Stimulated activated memory B cell treated with anti-CD40 and anti-IgM and Interleukin-4, amounts not matched to agents 10 μg/mL and 1 μg/mL and 100 μg/mL, for 72 hours (primary cell): ENCODE measurements at regions not wholly inside any gene's neighbourhood (a gene's known extent, or its start where the extent isn't known, plus 50 kb on each side); places are given as distances from the start of the nearest gene placed in this dataset.
"Not testable (repeated sequence)": the region's sequence is repeated elsewhere in the genome, so short reads cannot be mapped to it uniquely, and the experiment has no call there.

Source experiments
- ATAC-seq: fragments of 150-1000 bp; cut with Tn5 transposase; 2 replicates; pipeline ENCODE4 v1.10.0; 2021
- H3K27ac Mint-ChIP-seq: one replicate; pipeline ENCODE4 v1.8.0; 2022; ENCODE audit warnings: mild to moderate bottlenecking, mixed read lengths
- H3K27me3 Mint-ChIP-seq: one replicate; pipeline ENCODE4 v1.8.0; 2022; ENCODE audit warnings: mixed read lengths
- H3K36me3 Mint-ChIP-seq: one replicate; pipeline ENCODE4 v1.8.0; 2022; ENCODE audit warnings: mixed read lengths
- H3K4me1 Mint-ChIP-seq: one replicate; pipeline ENCODE4 v1.8.0; 2022; ENCODE audit warnings: mixed read lengths
- H3K4me3 Mint-ChIP-seq: one replicate; pipeline ENCODE4 v1.8.0; 2022; ENCODE audit warnings: mild to moderate bottlenecking, moderate library complexity, mixed read lengths
- H3K9me3 Mint-ChIP-seq: one replicate; pipeline ENCODE4 v1.8.0; 2022; ENCODE audit warnings: mixed read lengths

DNA sequence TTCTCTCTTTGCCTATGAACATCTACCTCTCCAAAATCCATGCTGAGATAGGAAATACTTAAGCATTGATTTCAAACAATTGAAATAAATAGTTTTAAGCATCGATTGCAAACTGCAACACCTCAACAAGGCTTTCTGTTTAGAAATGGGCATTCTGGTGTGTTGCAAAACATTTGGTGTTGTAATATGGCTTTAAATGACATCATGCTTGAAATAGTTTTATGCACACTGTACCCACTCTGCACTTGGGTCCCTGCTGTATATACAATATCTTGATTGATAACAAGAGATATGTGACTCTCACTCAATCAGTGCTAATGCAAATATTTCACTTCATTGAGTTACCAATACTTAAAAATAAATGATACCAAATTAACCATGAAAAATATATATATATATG, 964.9 kb upstream of the GRIA3 start:
- Mint-ChIP-seq H3K27ac (no peak overlapping the region), H3K4me3 (no peak overlapping the region), H3K4me1 (no peaks in the 10 kb centered on the region), H3K9me3 (peaks cover 5% of the 10 kb centered on the region), H3K27me3 (peaks cover 17% of the 10 kb centered on the region), H3K36me3 (no peaks in the 10 kb centered on the region)
- no peak for ATAC-seq

DNA sequence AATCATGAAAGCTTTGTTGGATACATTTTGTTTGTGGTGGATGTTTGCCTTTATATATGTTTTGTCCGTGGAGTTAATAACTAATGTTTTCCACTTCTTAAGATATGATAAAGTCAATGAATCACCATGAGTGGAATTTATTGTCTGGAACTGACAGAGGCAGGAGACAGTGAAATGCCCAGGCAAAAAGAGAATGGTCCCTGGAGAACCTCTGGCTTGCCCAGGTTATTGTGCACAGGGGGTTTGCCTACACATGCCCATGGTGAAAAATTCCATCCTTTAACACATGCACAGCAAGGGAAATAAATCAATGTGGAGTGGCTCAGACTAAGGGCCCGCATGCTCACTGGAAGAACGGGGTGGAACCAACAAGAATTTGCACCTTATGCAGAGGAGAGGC, 964.3 kb upstream of the GRIA3 start:
- Mint-ChIP-seq H3K4me1 (no peaks in the 10 kb centered on the region), H3K9me3 (peaks cover 5% of the 10 kb centered on the region), H3K36me3 (no peaks in the 10 kb centered on the region), H3K27me3 (peaks cover 17% of the 10 kb centered on the region), H3K27ac (no peak overlapping the region), H3K4me3 (no peak overlapping the region)
- ATAC-seq = no peak

DNA sequence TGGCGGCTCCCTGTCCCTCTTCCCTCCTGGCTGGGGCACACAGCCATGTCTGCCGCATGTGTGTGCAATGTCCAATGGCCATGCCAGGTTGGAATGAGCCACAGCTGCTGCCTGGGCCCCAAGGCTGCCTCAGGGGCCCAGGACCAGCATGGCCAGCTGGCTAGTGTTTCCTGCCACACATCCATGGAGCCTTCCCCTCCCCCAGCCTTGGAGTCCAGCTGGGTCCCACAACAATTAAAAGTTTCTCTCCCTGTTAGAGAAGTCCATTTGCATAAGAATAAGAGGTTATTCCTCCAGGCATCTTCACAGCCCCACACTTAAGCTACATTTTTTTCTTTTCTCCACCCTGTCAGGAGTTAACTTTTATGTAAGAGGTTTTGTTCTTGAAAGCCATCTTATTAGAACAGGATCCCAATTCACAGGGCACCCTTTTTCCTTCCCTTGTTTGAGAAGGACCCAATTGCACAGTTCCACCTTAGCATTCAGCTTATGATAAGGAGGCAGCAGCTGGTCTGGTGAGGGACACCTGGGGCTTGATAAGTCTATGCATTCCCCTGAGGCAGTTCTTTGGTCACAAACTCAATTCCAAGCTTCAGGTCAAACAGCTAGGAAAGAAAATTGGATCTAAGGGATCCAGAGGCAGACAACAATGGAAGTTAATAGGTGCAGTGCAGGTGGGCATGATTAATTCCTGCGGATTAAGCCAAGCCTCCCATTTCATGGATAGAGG, 963.3 kb upstream of the GRIA3 start:
- no peak for ATAC-seq
- H3K4me1 Mint-ChIP-seq = no peaks in the 10 kb centered on the region
- H3K27me3 Mint-ChIP-seq = peaks cover 17% of the 10 kb centered on the region
- H3K9me3 Mint-ChIP-seq = peaks cover 3% of the 10 kb centered on the region
- no peaks in the 10 kb centered on the region for H3K36me3 Mint-ChIP-seq
- H3K27ac Mint-ChIP-seq = no peak overlapping the region
- no peak overlapping the region for H3K4me3 Mint-ChIP-seq

DNA sequence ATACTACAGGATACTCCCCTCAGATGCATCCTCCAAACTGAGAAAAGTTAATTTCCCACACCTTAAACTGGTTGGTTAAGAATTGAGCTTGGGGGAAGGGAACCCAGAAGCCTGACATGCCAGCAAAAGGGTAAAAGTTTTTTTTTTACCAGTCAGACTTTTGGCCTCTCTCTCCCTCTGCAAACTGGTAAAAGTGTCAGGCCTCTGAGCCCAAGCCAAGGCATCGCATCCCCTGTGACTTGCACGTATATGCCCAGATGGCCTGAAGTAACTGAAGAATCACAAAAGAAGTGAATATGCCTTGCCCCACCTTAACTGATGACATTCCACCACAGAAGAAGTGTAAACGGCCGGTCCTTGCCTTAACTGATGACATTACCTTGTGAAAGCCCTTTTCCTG, 962.3 kb upstream of the GRIA3 start:
- ATAC-seq, H3K9me3 Mint-ChIP-seq, H3K27ac Mint-ChIP-seq, H3K36me3 Mint-ChIP-seq, H3K4me3 Mint-ChIP-seq, H3K4me1 Mint-ChIP-seq: not testable (repeated sequence)
- peaks cover 17% of the 10 kb centered on the region for H3K27me3 Mint-ChIP-seq

DNA sequence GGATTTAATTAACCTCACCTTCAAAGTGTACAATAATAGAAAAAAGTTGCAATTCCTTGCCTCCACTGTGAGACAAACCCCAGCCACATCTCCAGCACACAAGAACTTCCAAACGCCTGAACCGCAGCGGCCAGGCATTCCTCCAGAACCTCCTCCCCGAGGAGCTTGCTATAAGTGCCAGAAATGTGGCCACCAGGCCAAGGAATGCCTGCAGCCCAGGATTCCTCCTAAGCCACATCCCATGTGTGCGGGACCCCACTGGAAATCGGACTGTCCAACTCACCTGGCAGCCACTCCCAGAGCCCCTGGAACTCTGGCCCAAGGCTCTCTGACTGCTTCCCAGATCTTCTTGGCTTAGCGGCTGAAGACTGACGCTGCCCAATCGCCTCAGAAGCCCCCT, 959.9 kb upstream of the GRIA3 start:
- not testable (repeated sequence) for H3K4me3 Mint-ChIP-seq, H3K36me3 Mint-ChIP-seq, H3K9me3 Mint-ChIP-seq, H3K4me1 Mint-ChIP-seq, ATAC-seq, H3K27ac Mint-ChIP-seq
- H3K27me3 Mint-ChIP-seq = peaks cover 17% of the 10 kb centered on the region

DNA sequence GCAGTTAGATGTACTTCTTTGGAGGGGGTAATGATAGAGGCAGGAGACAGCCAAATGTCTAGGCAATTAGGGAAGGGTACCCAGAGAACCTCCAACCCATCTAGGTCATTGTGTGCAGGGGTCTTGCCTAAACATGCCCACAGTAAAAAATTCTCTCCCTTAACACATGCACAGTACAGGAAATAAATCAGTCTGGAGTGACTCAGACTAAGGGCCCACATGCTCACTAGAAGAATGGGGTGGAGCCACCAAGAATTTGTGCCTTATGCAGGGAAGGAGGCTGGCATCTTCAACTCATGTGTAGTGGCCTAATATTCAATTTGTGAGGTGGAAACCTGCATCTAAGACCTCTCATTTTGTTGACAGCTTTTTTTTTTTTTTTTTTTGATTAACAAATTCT, 945.3 kb upstream of the GRIA3 start:
- no peak overlapping the region for H3K27ac Mint-ChIP-seq
- H3K36me3 Mint-ChIP-seq = no peaks in the 10 kb centered on the region
- peaks cover 3% of the 10 kb centered on the region for H3K9me3 Mint-ChIP-seq
- H3K4me3 Mint-ChIP-seq = no peak overlapping the region
- H3K4me1 Mint-ChIP-seq = no peaks in the 10 kb centered on the region
- H3K27me3 Mint-ChIP-seq = no peaks in the 10 kb centered on the region
- no peak for ATAC-seq

DNA sequence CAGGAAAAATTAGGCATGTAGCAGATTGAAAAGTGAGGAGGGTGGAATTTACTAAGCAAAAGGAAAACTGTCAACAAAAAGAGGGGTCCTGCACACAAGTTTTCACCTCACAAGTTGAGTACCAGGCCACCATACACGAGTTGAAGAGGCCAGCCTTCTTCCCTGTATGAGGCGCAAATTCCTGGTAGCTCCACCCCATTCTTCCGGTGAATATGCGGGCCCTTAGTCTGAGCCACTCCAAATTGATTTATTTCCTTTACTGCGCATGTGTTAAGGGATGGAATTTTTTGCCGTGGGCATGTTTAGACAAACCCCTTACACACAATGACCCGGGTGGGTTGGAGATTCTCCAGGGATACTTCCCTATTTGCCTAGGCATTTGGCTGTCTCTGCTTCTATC, 942.1 kb upstream of the GRIA3 start:
- Mint-ChIP-seq H3K4me3 (no peak overlapping the region), H3K4me1 (no peaks in the 10 kb centered on the region), H3K27me3 (no peaks in the 10 kb centered on the region), H3K27ac (no peak overlapping the region), H3K36me3 (no peaks in the 10 kb centered on the region), H3K9me3 (no peaks in the 10 kb centered on the region)
- ATAC-seq = no peak

DNA sequence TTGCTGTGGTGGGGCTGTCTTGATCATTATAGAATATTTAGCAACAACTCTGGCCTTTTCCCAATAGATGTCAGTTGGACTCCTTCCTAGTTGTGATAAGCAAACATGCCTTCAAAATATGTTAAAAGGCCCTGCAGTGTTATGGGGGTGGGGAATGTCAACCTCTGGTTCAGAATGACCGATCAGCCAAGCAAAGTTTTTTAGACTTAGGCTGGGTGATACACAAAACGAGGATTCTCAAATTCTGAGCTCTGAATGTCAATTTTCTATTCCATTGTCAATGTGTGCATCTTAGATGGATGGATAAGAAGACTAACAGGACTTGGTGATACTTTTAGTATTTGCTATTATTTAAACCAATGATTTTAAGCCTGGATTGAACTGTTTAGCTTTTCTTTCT, 940.0 kb upstream of the GRIA3 start:
- no peaks in the 10 kb centered on the region for H3K27me3 Mint-ChIP-seq
- H3K9me3 Mint-ChIP-seq = no peaks in the 10 kb centered on the region
- no peaks in the 10 kb centered on the region for H3K4me1 Mint-ChIP-seq
- H3K4me3 Mint-ChIP-seq = no peak overlapping the region
- ATAC-seq = no peak
- H3K36me3 Mint-ChIP-seq = no peaks in the 10 kb centered on the region
- no peak overlapping the region for H3K27ac Mint-ChIP-seq

DNA sequence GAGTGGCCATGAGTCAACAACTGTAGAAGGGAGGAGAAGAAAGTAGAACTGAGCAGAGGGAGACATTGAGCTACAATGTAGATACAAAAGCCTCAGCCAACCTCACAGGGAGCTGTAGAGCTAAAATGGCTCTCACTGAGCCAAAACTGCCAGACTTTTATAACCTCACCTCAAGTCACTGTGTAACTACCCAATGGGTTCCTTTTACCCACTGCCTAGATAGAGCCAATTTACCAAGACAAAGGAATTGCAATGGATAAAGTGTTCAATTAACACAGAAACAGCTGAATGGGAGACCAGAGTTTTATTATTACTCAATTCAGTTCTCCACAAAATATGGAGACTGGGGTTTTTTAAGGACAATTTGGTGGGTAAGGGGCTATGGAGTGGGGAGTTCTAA, 938.9 kb upstream of the GRIA3 start:
- no peak for ATAC-seq
- no peaks in the 10 kb centered on the region for H3K9me3 Mint-ChIP-seq

DNA sequence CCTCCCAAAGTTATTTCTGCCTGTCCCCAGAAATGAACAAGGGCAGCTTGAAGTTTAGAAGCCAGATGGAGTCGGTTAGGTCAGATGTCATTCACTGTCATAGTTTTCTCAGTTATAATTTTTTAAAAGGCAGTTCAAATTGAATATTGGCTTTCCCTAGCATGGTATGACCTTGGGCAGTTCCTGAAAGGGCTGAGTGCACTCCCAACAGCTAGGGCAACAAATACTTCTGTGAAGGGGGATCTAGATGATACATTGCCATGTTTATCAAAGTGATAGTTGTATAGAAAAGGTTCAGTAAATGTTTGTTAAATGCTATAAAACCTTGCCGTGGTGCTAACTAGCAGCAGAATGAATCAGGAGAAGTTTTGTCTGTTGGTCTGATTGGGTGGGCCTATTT, 938.1 kb upstream of the GRIA3 start:
- Mint-ChIP-seq H3K4me3 (no peak overlapping the region), H3K27ac (no peak overlapping the region), H3K27me3 (no peaks in the 10 kb centered on the region)

More for the DNA sequence above, 938.9 kb upstream of the GRIA3 start:
- H3K4me1 Mint-ChIP-seq = no peaks in the 10 kb centered on the region
- no peaks in the 10 kb centered on the region for H3K36me3 Mint-ChIP-seq
- no peak overlapping the region for H3K27ac Mint-ChIP-seq
- no peak overlapping the region for H3K4me3 Mint-ChIP-seq
- no peaks in the 10 kb centered on the region for H3K27me3 Mint-ChIP-seq

DNA sequence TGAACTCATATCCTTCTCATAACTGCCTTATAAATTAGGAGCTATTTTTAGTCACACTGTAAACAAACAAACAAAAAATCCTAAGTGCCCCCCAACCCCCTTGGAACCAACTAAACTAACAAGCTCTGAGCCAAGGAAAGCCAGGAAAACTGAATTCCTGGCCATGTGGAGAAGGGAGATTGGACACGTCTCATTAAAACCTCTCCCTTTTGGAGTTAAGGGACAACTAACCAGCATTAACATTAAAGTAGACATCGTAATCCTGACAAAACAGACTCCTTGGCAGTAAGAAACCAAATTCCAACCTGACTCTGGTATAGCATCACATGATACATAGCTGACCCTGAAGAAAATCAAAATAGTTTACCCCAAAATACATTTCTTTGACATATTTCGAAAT, 937.1 kb upstream of the GRIA3 start:
- Mint-ChIP-seq H3K27me3 (no peaks in the 10 kb centered on the region), H3K9me3 (no peaks in the 10 kb centered on the region), H3K4me1 (no peaks in the 10 kb centered on the region), H3K27ac (no peak overlapping the region), H3K36me3 (no peaks in the 10 kb centered on the region), H3K4me3 (no peak overlapping the region)
- ATAC-seq = no peak

More for the DNA sequence above, 938.1 kb upstream of the GRIA3 start:
- ATAC-seq = no peak
- H3K4me1 Mint-ChIP-seq = no peaks in the 10 kb centered on the region
- no peaks in the 10 kb centered on the region for H3K36me3 Mint-ChIP-seq
- no peaks in the 10 kb centered on the region for H3K9me3 Mint-ChIP-seq

DNA sequence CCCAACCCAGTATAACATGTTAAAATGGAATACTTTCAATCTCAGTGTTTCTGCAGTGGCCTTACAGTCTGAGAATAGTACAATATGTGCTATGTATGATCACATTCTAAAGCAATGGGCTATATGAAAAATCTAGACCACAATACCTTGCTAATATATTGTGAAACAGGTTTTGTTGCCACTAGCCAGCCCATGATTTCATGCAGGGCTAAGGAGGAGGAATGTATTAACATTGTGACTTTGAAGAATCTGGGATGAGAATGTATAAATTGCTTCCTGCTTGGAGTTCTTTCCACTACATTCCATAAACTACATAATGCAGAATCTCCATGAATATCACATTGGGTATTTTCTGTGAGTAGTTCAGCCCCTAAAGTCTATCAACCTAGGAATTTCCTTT, 935.4 kb upstream of the GRIA3 start:
- H3K4me3 Mint-ChIP-seq = no peak overlapping the region
- no peaks in the 10 kb centered on the region for H3K27me3 Mint-ChIP-seq
- H3K27ac Mint-ChIP-seq = no peak overlapping the region
- H3K9me3 Mint-ChIP-seq = no peaks in the 10 kb centered on the region
- no peak for ATAC-seq
- no peaks in the 10 kb centered on the region for H3K4me1 Mint-ChIP-seq
- H3K36me3 Mint-ChIP-seq = no peaks in the 10 kb centered on the region

DNA sequence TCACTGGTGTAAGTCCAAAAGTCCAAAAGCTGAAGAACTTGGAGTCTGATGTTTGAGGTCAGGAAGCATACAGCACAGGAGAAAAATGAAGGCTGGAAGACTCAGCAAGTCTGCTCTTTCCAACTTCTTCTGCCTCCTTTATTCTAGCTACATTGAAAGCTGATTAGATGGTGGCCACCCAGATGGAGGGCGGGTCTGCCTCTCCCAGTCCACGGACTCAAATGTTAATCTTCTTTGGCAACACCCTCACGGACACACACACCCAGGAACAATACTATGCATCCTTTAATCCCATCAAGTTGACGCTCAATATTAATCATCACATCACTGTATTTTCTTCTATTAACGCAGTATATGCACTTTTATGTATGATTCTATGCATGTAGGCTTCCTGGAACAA, 931.6 kb upstream of the GRIA3 start:
- H3K4me1 Mint-ChIP-seq = no peaks in the 10 kb centered on the region
- H3K36me3 Mint-ChIP-seq = no peaks in the 10 kb centered on the region
- no peaks in the 10 kb centered on the region for H3K27me3 Mint-ChIP-seq
- ATAC-seq = no peak
- H3K9me3 Mint-ChIP-seq = no peaks in the 10 kb centered on the region
- H3K4me3 Mint-ChIP-seq = no peak overlapping the region
- no peak overlapping the region for H3K27ac Mint-ChIP-seq

DNA sequence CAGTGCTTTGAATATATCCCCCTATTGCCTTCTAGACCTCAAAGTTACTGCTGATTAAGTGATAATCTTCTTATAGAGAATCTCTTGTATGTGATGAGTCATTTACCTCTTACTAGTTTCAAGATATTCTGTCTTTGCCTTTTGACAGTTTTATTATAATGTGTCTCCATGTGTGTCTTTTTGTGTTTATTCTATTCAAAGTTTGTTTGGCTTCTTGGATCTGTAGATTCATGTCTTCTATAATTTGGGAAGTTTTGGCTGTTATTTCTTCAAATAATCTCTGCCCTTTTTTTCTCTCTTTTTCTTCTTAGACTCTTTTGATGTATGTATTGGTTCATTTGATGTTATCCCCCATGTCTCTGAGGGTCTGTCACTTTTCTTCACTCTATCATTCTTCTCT, 915.7 kb upstream of the GRIA3 start:
- no peaks in the 10 kb centered on the region for H3K27me3 Mint-ChIP-seq
- ATAC-seq = no peak
- H3K4me3 Mint-ChIP-seq = no peak overlapping the region
- peaks cover 5% of the 10 kb centered on the region for H3K9me3 Mint-ChIP-seq
- no peak overlapping the region for H3K27ac Mint-ChIP-seq
- H3K4me1 Mint-ChIP-seq = no peaks in the 10 kb centered on the region
- no peaks in the 10 kb centered on the region for H3K36me3 Mint-ChIP-seq

DNA sequence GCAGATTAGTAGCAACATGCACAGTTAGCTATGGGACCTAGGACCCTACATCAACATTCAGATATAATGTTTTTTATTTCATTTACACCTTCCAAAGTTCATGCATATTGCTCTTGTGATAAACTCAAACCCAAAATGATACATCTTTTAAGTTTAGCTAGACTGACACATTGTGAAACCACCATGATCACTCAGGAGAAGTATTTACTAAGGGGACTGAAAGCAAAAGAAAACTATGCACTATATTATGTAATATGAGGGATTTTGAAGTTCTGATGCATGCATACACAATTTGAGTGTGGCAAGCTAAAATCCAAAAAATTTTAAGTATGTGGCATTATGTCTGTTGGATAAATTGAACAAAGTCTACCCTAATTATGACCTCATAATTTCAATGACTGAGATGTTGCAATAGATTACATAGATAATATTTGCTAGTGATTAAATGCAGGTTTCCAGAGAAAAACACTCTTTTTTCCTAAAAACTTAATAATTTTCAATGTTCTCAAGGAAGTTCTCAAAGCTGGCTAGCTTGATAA, 914.8 kb upstream of the GRIA3 start:
- no peaks in the 10 kb centered on the region for H3K27me3 Mint-ChIP-seq
- no peaks in the 10 kb centered on the region for H3K4me1 Mint-ChIP-seq
- H3K4me3 Mint-ChIP-seq = no peak overlapping the region
- no peak overlapping the region for H3K27ac Mint-ChIP-seq
- no peaks in the 10 kb centered on the region for H3K36me3 Mint-ChIP-seq
- H3K9me3 Mint-ChIP-seq = peaks cover 5% of the 10 kb centered on the region
- ATAC-seq = no peak

DNA sequence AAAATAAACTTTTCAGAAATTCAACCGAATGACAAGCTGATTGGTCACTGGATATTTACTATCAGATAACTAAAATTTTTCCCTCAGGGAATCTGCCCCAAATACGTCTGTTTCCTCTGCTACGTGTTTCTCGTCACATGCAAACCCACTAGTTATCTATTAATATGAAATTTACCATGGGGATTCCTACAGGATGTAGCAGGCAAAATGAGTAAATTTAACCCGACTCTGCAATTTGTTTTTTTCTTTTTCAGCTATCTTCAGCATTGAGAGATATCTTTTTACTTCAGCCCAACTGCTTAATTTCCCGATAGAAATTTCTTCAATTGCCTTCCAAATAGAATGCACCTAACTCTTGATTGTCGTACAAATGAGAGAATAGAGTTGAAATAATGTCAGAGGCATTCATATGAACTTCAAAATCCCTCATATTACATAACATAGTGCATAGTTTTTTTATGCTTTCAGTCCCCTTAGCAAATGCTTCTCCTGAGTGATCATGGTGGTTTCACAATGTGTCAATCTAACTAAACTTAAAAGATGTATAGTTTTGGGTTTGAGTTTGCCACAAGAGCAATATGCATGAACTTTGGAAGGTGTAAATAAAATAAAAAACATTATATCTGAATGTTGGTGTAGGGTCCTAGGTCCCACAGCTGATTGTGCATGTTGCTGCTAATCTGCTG, 913.1 kb upstream of the GRIA3 start:
- Mint-ChIP-seq H3K9me3 (peaks cover 2% of the 10 kb centered on the region), H3K4me1 (no peaks in the 10 kb centered on the region), H3K36me3 (no peaks in the 10 kb centered on the region), H3K4me3 (no peak overlapping the region), H3K27me3 (no peaks in the 10 kb centered on the region), H3K27ac (no peak overlapping the region)
- ATAC-seq = no peak
